GM21825 (cell line): ENCODE measurements at regions not wholly inside any gene's neighbourhood (a gene's known extent, or its start where the extent isn't known, plus 50 kb on each side); places are given as distances from the start of the nearest gene placed in this dataset.

Experiments
- ATAC-seq: cut with Tn5 transposase; IDR thresholded peaks from one replicate; pipeline ENCODE4 v1.9.1; 2021; ENCODE audit warnings: mild to moderate bottlenecking, moderate library complexity; ENCODE audit not compliant: unreplicated experiment

DNA sequence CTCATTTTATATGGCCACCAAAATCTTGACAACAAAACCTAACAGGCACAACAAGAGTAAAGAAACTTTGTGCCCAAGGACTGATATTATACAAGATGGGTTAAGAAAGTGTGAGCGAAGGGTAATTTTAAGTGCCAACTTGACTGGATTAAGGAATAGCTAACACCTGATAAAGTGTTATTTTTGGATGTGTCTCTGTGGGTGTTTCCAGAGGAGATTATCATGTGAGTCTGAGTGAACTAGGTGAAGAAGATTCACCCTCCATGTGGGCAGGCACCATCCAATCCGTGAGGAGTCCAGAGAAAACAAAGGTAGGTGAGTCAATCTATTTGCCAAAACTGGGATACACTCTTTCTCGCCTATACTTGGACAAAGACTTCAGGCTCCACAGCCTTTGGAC, 461.6 kb downstream of the ETS1 start:
- ATAC-seq = no peak

DNA sequence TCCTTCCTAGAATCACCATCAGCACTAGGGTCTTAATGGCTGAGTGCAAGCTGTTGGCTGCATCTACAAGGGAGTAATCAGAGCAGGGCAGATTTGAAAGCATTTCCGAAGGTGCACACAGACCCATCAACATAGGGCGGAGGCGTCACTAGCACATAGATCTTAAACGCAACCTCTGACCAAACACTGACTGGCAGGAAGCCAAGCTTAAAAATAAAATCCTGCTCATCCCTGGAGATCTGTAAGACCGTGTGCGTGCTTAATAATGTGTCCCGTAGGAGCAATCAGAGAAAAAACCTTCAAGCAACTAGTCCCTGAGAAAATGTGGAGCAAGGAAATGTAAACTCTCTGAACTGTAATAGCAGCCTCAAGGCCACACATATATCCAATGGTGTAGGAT, 470.5 kb downstream of the ETS1 start:
- ATAC-seq = no peak

DNA sequence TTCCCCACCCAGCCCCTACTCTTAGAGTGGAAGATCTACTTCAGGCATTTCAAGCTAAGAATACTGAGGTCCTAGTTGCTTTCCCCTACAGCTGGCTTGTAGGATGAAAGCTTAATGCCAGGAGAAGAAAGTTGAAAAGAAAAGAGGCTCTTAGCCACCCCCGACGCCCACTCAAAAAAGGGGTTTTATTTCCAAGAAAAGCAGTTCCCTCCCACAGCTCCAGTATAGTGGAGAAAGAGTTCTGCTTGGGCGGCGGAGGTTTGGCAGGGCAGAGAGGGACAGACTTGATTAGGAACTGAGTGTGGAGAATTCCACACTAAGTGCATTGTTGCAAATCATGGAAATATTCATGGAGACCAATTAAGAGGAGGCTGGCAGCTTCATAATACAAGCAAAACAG, 470.9 kb downstream of the ETS1 start:
- ATAC-seq = no peak

- no peak for ATAC-seq
These were observed 481.4 kb downstream of the ETS1 start for GRCh38 chr11:128105950-128106349.

DNA sequence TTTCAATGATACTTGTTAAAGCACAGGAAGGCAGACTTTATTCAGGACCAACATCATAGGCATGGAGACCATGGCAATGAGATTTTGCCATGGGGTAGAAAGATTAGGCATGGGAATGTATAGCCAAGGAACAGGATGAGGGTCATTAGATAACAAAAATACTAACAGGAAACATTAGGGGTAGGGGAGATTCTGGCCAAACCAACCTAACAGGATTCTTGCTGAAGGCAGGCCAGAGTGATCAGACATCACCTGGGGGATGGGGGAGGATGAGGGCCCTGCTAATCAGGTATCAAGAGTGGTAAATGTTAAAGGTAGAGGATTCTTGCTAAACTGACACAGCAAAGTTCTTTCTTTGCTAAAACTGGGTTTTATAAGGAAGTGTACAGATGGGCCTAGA, 481.8 kb downstream of the ETS1 start:
- no peak for ATAC-seq

DNA sequence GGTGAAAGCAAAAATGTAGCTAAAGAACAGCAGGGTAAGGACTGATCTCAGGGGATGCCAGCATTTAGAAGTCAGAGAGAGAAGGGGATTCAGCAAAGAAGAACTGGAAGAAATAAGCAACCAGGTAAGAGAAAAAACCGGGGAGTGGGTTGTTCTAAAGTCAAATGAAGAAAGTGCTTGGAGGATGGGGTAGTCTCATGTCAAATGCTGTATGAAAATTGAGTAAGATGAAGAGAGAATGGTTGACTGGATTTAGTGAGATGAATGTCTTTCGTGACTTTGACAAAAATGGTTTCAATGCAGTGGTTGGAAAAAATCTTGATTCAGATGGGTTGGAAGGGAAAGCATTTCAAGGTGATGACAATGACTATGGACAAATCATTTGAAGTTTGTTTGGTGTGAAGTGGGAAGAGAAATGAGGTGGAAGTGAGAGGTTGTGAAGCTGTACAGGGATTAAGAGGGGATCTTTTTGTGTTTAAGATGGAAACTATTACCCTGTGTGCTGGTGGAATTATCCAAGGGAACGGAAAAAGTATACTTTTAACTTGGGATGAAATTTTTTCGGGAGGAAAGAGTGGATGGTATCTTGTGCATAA, 484.0 kb downstream of the ETS1 start:
- no peak for ATAC-seq

- ATAC-seq = no peak
These were observed 488.6 kb downstream of the ETS1 start for GRCh38 chr11:128098781-128099180.

- ATAC-seq = no peak
These were observed 491.8 kb downstream of the ETS1 start for GRCh38 chr11:128095466-128095981.

GRCh38 chr11:128093689-128094088, 493.7 kb downstream of the ETS1 start:
- no peak for ATAC-seq

DNA sequence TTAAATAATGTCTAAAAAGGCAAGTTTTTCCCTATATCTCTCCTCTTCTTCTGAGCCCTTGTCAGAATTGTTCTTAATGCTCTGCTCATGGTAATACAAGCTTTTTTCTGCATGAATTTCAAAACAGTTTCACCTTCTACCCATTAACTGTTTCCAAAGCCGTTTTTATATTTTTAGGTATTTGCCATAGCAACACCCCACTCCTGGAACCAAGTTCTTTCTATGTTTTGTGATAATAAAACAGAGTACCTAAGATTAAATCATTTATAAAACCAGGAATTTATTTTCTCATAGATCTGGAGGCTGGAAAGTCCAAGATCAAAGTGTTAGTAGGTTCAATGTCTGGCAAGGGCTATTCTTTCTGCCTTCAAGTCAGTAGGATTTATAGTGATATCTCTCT, 497.4 kb downstream of the ETS1 start:
- ATAC-seq = no peak

DNA sequence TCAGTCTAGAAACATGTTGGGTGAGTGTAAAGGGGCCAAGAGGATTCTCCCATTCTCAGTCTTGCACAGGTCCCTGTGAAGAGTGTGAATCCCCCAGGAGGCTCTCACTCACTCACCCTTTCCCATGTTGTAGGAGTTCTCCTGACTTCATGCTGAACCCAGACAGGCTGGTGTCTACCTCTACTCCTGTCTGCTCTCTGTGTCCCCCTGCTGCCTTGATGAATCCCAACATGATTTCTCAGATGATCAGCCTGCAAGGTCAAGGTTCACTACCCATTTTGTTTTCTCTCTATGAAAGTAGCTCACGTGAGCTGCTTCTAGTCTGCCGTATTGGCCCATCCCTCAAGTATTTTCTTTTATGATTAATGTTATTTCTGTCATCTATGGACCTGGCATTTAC, 500.6 kb downstream of the ETS1 start:
- ATAC-seq = no peak

DNA sequence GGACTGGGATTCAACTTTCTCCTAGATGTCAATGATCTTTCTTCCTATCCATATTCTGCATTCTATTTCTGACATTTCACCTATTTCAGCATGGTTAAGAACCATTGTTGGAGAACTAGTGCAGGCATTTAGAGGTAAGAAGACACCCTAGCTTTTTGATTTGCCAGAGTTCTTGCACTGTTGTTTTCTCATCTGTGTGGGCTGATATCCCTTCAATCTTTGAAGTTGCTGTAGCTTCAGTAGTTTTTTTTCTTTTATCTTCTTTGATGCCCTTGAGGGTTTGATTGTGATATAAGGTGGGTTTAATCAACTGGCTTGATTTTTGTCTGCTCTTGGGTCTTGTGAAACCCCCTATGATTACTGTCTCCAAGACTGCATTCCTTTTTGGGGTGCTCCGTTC, 502.1 kb downstream of the ETS1 start:
- ATAC-seq = no peak

DNA sequence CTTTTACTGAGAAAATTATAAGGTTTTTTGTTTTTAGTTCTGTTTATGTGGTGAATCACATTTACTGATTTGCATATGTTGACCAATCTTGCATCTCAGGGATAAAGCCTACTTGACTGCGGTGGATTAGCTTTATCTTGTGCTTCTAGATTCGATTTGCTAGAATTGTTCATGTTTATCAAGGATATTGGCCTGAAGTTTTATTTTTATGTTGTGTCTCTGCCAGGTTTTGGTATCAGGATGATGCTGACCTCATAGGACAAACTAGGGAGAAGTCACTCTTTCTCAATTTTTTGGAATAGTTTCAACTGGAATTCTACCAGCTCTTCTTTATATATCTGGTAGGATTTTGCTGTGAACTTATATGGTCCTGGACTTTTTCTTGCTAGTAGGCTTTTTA, 504.8 kb downstream of the ETS1 start:
- ATAC-seq = no peak

- no peak for ATAC-seq
These were observed 517.7 kb downstream of the ETS1 start for GRCh38 chr11:128069665-128070064.

GRCh38 chr11:128067780-128068179, 519.6 kb downstream of the ETS1 start:
- no peak for ATAC-seq

DNA sequence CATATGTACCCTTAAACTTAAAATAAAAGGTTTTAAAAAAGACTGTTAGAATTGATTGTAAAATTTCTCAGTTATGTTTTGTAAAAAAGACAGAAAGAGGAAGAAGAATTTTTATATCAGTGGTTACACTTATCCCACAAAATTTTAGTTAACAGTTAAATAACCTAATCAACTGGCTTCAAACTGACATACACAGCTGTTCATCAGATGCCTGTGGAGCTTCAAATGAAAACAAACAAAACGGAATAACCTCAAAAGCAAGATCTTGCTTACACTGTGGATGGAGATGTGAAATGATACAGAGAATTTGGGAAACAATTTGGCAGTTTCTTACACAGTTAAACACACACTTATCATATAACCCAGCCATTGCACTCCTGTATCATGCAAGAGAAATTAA, 521.0 kb downstream of the ETS1 start:
- ATAC-seq = no peak

DNA sequence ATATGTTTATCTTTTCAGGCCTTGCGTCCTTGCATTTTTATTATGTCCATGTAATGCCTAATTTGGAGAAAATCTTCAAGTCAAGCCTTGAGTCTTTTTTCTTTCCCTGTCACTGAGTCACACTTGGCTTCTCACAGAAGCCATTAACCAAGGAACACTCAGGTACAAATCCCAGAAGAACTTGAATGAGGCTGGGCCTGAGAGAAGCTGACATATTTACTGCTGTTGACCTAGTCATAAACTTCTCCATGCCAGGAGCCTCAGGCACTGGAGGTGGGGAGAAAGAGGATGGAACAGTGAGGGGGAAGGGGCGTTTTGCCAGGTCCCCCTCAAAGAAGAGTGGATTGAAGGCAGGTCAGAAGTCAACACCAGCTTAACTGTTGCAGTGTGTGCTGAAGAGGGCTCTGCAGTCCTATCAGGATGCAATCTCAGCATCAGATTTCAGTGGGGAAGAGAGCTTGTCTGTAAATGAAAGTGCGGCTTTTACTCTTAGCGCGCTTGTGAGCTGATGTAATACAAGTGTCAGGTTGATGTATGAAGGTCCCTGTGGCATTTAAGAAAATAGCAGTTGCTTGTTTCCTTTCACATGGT, 526.0 kb downstream of the ETS1 start:
- ATAC-seq = no peak

DNA sequence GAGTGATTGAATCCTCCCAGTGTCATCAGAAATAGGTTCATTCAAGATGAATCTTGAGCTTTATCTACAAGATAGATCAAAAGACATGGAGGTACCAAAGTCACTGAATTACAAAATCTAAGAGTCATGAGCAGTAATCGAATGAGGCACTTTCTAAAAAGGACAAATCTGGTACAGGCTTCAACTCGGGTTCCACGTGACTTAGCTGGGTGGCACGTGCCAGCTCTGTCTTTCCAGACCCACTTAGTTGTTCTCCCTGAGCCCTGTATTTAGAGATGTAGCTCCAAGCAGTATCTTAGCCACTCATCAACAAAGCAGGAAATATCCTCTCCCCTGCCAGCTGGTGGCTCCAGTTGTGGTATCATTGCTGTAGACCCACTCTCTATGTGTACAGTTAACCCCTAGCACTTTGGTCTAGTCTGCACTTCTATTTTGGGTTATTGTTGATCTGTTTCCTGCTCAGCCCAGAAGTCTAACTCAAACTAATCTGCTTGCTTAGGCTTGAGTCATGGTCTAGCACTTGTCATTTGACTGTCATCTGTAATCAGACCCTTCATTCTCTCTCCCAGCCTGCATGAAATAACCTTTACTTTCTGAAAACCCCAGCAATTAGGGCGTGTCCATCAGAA, 528.7 kb downstream of the ETS1 start:
- no peak for ATAC-seq

- ATAC-seq = no peak
These were observed 529.5 kb downstream of the ETS1 start for GRCh38 chr11:128057786-128058395.

- no peak for ATAC-seq
These were observed 531.7 kb downstream of the ETS1 start for GRCh38 chr11:128055576-128056217.
